Endothelial cell of umbilical vein (primary cell): ENCODE measurements at regions not wholly inside any gene's neighbourhood (a gene's known extent, or its start where the extent isn't known, plus 50 kb on each side); places are given as distances from the start of the nearest gene placed in this dataset.

Source experiments
- BruUV-seq: library from RNA; stranded (reverse); fragments of 400-500 nt; replicated peaks from 2 replicates; lab custom pipeline; 2021; lab: Mats Ljungman, UMichigan
- CTCF ChIA-PET: fragments of 300-600, 350-600 bp; sonication (Branson Sonifier 250); formaldehyde crosslinking; loops from one replicate; lab custom pipeline; 2021; ENCODE audit warnings: antibody characterized with exemption, inconsistent platforms; lab: Charles Lee
- POLR2A ChIA-PET: fragments of 300-600, 350-600 bp; sonication (Branson Sonifier 250); formaldehyde crosslinking; loops from one replicate; lab custom pipeline; 2021; ENCODE audit warnings: antibody characterized with exemption, inconsistent platforms; lab: Charles Lee
- DNase-seq: peaks from one replicate; pipeline ENCODE4 v3.0.0-alpha.2; 2011; ENCODE audit warnings: low read depth, low spot score
- FAIRE-seq: peaks from 2 replicates; lab custom pipeline; 2011; peaks lifted over from hg19 to GRCh38; lab: Jason Lieb, UNC
- H2AFZ ChIP-seq: 2 replicates; pipeline ENCODE4 v1.6.0; 2012; ENCODE audit warnings: low read depth, low read length, control low read depth, inconsistent platforms
- H3K27ac ChIP-seq: 2 replicates; pipeline ENCODE4 v1.5.1; 2011; ENCODE audit warnings: low read depth, mild to moderate bottlenecking, control low read depth, low read length, moderate library complexity; ENCODE audit not compliant: insufficient read depth
- H3K27me3 ChIP-seq, 2 experiments: 2 replicates each; pipeline versions ENCODE4 v1.6.0 to v1.6.1; 2011; ENCODE audit warnings: low read length in 2 of 2, mixed read lengths in 1 of 2; ENCODE audit not compliant: control insufficient read depth in 2 of 2, insufficient read depth in 2 of 2
- H3K36me3 ChIP-seq, 2 experiments: 2 replicates in 1 of 2; 3 replicates in 1 of 2; pipeline ENCODE4 v1.5.1; 2011; ENCODE audit warnings: low read length in 2 of 2, mild to moderate bottlenecking in 1 of 2, moderate library complexity in 1 of 2; ENCODE audit not compliant: control insufficient read depth in 2 of 2, insufficient read depth in 2 of 2; ENCODE audit errors: extremely low read depth in 1 of 2
- H3K4me1 ChIP-seq: 3 replicates; pipeline ENCODE4 v1.5.1; 2011; ENCODE audit warnings: mild to moderate bottlenecking, low read length; ENCODE audit not compliant: control insufficient read depth, insufficient read depth; ENCODE audit errors: extremely low read depth
- H3K4me2 ChIP-seq: 2 replicates; pipeline ENCODE4 v1.6.1; 2011; ENCODE audit warnings: low read length, control low read depth, mixed read lengths; ENCODE audit not compliant: insufficient read depth
- H3K4me3 ChIP-seq, 3 experiments: fragments of 200-600 bp in 1 of 3; sonication (generic), shearing (Covaris generic) in 1 of 3; replicated peaks in 1 of 3; 2 replicates each; pipeline ENCODE4 v1.5.1; 2011 to 2016; ENCODE audit warnings: control low read depth in 3 of 3, low read length in 3 of 3, mild to moderate bottlenecking in 2 of 3, inconsistent platforms in 1 of 3, low read depth in 1 of 3, moderate library complexity in 1 of 3; ENCODE audit not compliant: insufficient read depth in 1 of 3
- H3K79me2 ChIP-seq: 2 replicates; pipeline ENCODE4 v1.6.0; 2012; ENCODE audit warnings: low read length, inconsistent platforms; ENCODE audit not compliant: control insufficient read depth, insufficient read depth
- H3K9ac ChIP-seq: replicated peaks from 2 replicates; pipeline ENCODE3; 2011; ENCODE audit warnings: low read length, control low read depth; ENCODE audit not compliant: insufficient read depth; ENCODE audit errors: extremely low read depth
- H3K9me1 ChIP-seq: replicated peaks from 3 replicates; pipeline ENCODE4 v1.6.0; 2011; ENCODE audit warnings: mild to moderate bottlenecking, low read length; ENCODE audit not compliant: control insufficient read depth, insufficient read depth; ENCODE audit errors: extremely low read depth
- H3K9me3 ChIP-seq: replicated peaks from 2 replicates; pipeline ENCODE4 v1.5.1; 2012; ENCODE audit warnings: low read length, inconsistent platforms; ENCODE audit not compliant: control insufficient read depth, insufficient read depth
- H4K20me1 ChIP-seq: replicated peaks from 2 replicates; pipeline ENCODE3; 2011; ENCODE audit warnings: mild to moderate bottlenecking, low read length; ENCODE audit not compliant: control insufficient read depth, insufficient read depth; ENCODE audit errors: extremely low read depth
- EZH2 ChIP-seq: IDR thresholded peaks from 2 replicates; pipeline ENCODE4 v1.6.1; 2012; ENCODE audit warnings: borderline replicate concordance, low read depth, mild to moderate bottlenecking, moderate library complexity, low read length, inconsistent platforms; ENCODE audit not compliant: severe bottlenecking
- GATA2 ChIP-seq: IDR thresholded peaks from 2 replicates; pipeline ENCODE4 v1.7.0; 2011; ENCODE audit warnings: low read depth, mild to moderate bottlenecking, moderate library complexity, mixed read lengths, low read length; ENCODE audit not compliant: insufficient read length, insufficient read depth
- JUN ChIP-seq: IDR thresholded peaks from 2 replicates; pipeline ENCODE4 v1.6.1; 2011; ENCODE audit warnings: borderline replicate concordance, low read depth; ENCODE audit not compliant: insufficient read length, insufficient read depth
- MAX ChIP-seq: IDR thresholded peaks from 2 replicates; pipeline ENCODE4 v1.6.1; 2011; ENCODE audit not compliant: insufficient read depth, insufficient read length
- MYC ChIP-seq: IDR thresholded peaks from one replicate; pipeline ENCODE4 v1.6.1; 2011; ENCODE audit warnings: mild to moderate bottlenecking, low read depth, low read length
- POLR2A ChIP-seq: IDR thresholded peaks from 2 replicates; pipeline ENCODE4 v1.6.1; 2012; ENCODE audit warnings: low read depth, mild to moderate bottlenecking, control low read depth, low read length
- POLR2AphosphoS5 ChIP-seq: IDR thresholded peaks from 2 replicates; pipeline ENCODE4 v1.6.1; 2012; ENCODE audit warnings: low read depth, mild to moderate bottlenecking, control low read depth, low read length, moderate library complexity; ENCODE audit not compliant: insufficient read depth
- dilution Hi-C: fragments of 300-500 bp; cut with MboI; formaldehyde crosslinking; loops from one replicate; pipeline ENCODE4 v1.15.0; 2019; ENCODE audit warnings: low sequenced_read_pairs; ENCODE audit not compliant: extremely low pct_ligation_motif_present
- intact Hi-C: fragments of 100-400 bp; cut with micrococcal nuclease; formaldehyde crosslinking; loops from one replicate; pipeline ENCODE4 v1.10.0; 2022
- TF ChIP-seq, protein P1 (sequence below), 2 donors: IDR thresholded peaks; 1 replicate in 1 of 2; 2 replicates in 1 of 2; pipeline ENCODE4 v1.5.1; 2011; ENCODE audit warnings: low read length in 2 of 2, mild to moderate bottlenecking in 2 of 2, moderate library complexity in 2 of 2, control low read depth in 1 of 2, inconsistent platforms in 1 of 2, low read depth in 1 of 2; ENCODE audit not compliant: insufficient read depth in 1 of 2; ENCODE audit errors: extremely low read depth in 1 of 2

GRCh38 chr6:21448485-21449109, 145.0 kb upstream of the SOX4 start:
- POLR2A ChIA-PET: interaction anchor here (0.6 kb wide), 1 partner anchor 106 kb away, joined by 12 read pairs; no protein-coding TSS in a partner anchor
- Histone ChIP-seq H3K4me3 (no peak overlapping the region), H2AFZ (no peak overlapping the region), H3K4me1 (no peaks in the 10 kb centered on the region), H3K9ac (no peak overlapping the region), H3K36me3 (no peaks in the 10 kb centered on the region), H3K27me3 (no peaks in the 10 kb centered on the region), H4K20me1 (no peaks in the 10 kb centered on the region), H3K9me1 (no peaks in the 10 kb centered on the region), H3K27ac (no peak overlapping the region), H3K79me2 (no peaks in the 10 kb centered on the region), H3K9me3 (no peaks in the 10 kb centered on the region), H3K4me2 (no peak overlapping the region)
- no TSS peak for BruUV-seq
- DNase-seq: no peak
- TF ChIP-seq JUN (no peak), POLR2AphosphoS5 (no peak), EZH2 (no peak), POLR2A (no peak), GATA2 (no peak), MAX (no peak)
- intact Hi-C loops (no loop called here), dilution Hi-C loops (no loop called here)
- no peak for FAIRE-seq
- CTCF ChIA-PET: no interaction called here

GRCh38 chr6:21450149-21450548, 143.4 kb upstream of the SOX4 start:
- POLR2A ChIA-PET: no interaction called here
- dilution Hi-C loops (no loop called here), intact Hi-C loops (no loop called here)
- no peak overlapping the region for H3K27ac ChIP-seq
- H3K36me3 ChIP-seq: no peaks in the 10 kb centered on the region
- no peaks in the 10 kb centered on the region for H3K27me3 ChIP-seq
- H3K79me2 ChIP-seq: no peaks in the 10 kb centered on the region
- H3K9me3 ChIP-seq: no peaks in the 10 kb centered on the region
- no peaks in the 10 kb centered on the region for H3K4me1 ChIP-seq
- TF ChIP-seq, protein P1, sequence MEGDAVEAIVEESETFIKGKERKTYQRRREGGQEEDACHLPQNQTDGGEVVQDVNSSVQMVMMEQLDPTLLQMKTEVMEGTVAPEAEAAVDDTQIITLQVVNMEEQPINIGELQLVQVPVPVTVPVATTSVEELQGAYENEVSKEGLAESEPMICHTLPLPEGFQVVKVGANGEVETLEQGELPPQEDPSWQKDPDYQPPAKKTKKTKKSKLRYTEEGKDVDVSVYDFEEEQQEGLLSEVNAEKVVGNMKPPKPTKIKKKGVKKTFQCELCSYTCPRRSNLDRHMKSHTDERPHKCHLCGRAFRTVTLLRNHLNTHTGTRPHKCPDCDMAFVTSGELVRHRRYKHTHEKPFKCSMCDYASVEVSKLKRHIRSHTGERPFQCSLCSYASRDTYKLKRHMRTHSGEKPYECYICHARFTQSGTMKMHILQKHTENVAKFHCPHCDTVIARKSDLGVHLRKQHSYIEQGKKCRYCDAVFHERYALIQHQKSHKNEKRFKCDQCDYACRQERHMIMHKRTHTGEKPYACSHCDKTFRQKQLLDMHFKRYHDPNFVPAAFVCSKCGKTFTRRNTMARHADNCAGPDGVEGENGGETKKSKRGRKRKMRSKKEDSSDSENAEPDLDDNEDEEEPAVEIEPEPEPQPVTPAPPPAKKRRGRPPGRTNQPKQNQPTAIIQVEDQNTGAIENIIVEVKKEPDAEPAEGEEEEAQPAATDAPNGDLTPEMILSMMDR (IDR thresholded peaks at IDR 0.05; ENCODE audit: extremely low read depth in 1 of 2, insufficient read depth in 1 of 2, low read depth in 1 of 2, low read length in 2 of 2): no peak
- TF ChIP-seq MAX (no peak), POLR2A (no peak), JUN (no peak), MYC (no peak), POLR2AphosphoS5 (no peak), EZH2 (no peak)
- no peak overlapping the region for H2AFZ ChIP-seq
- no peak overlapping the region for H3K4me3 ChIP-seq
- no peaks in the 10 kb centered on the region for H3K9me1 ChIP-seq
- DNase-seq: no peak
- no peak overlapping the region for H3K4me2 ChIP-seq
- CTCF ChIA-PET: interaction anchor here (0.9 kb wide), 1 partner anchor 29 kb away, joined by 3 read pairs; no protein-coding TSS in a partner anchor
- H4K20me1 ChIP-seq: no peaks in the 10 kb centered on the region
- no peak for FAIRE-seq
- BruUV-seq: no TSS peak
- H3K9ac ChIP-seq: no peak overlapping the region
